ENCODE measurements at regions not wholly inside any gene's neighbourhood (a gene's known extent, or its start where the extent isn't known, plus 50 kb on each side); places are given as distances from the start of the nearest gene placed in this dataset.

- H3K4me3 ChIP-seq (ENCODE audit: low read depth in 1 of 2, low read length in 1 of 2): no peak overlapping the region
- no peak for TF ChIP-seq CTCF (IDR thresholded peaks at IDR 0.05)
- no peaks in the 10 kb centered on the region for H3K4me1 ChIP-seq (ENCODE audit: control insufficient read depth in 1 of 2, insufficient read depth in 1 of 2, low read depth in 1 of 2, low read length in 1 of 2)
- no peaks in the 10 kb centered on the region for H3K27me3 ChIP-seq
- no peak overlapping the region for H3K27ac ChIP-seq
- H3K36me3 ChIP-seq: no peaks in the 10 kb centered on the region
- H3K9me3 ChIP-seq: no peaks in the 10 kb centered on the region
Observed at GRCh38 chr18:45252474-45252873, 362.8 kb upstream of the SLC14A2 start.

DNA sequence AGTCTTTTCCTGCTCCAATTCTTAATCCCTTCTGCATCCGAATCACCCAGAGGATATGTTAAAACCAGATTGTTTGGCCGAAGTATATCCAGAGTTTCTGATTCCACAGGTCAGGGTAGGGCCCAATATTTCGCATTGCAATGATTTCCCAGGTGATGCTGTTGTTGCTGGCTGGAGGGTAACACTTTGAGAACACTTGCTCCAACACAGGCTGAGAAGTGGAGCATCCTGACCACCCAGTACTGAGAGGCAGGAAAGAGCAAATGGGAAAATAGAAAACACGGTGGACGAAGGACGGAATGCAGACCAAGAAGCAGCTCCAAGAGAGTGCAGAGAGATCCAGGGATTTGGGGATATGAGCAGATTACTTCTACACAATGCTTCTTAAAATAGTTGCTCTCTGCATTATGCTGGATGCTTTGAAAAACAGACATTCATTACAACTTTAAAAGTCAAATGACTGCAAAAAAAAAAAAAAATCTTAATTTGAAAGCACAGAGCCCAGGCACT, 362.2 kb upstream of the SLC14A2 start:
- no peak for TF ChIP-seq CTCF (IDR thresholded peaks at IDR 0.05)
- no peak overlapping the region for H3K4me3 ChIP-seq (ENCODE audit: low read depth in 1 of 2, low read length in 1 of 2)
- H3K27ac ChIP-seq: no peak overlapping the region
- no peaks in the 10 kb centered on the region for H3K27me3 ChIP-seq
- H3K4me1 ChIP-seq (ENCODE audit: control insufficient read depth in 1 of 2, insufficient read depth in 1 of 2, low read depth in 1 of 2, low read length in 1 of 2): no peaks in the 10 kb centered on the region
- no peaks in the 10 kb centered on the region for H3K9me3 ChIP-seq
- H3K36me3 ChIP-seq: no peaks in the 10 kb centered on the region

- TF ChIP-seq CTCF (IDR thresholded peaks at IDR 0.05): no peak
- no peak overlapping the region for H3K27ac ChIP-seq
- H3K36me3 ChIP-seq: no peaks in the 10 kb centered on the region
- no peak overlapping the region for H3K4me3 ChIP-seq (ENCODE audit: low read depth in 1 of 2, low read length in 1 of 2)
- H3K4me1 ChIP-seq (ENCODE audit: control insufficient read depth in 1 of 2, insufficient read depth in 1 of 2, low read depth in 1 of 2, low read length in 1 of 2): no peaks in the 10 kb centered on the region
- H3K27me3 ChIP-seq: no peaks in the 10 kb centered on the region
- H3K9me3 ChIP-seq: no peaks in the 10 kb centered on the region
Observed at GRCh38 chr18:45253973-45254708, 361.1 kb upstream of the SLC14A2 start.

GRCh38 chr18:45254709-45255082, 360.6 kb upstream of the SLC14A2 start:
- no peak overlapping the region for H3K4me3 ChIP-seq (ENCODE audit: low read depth in 1 of 2, low read length in 1 of 2)
- no peaks in the 10 kb centered on the region for H3K4me1 ChIP-seq (ENCODE audit: control insufficient read depth in 1 of 2, insufficient read depth in 1 of 2, low read depth in 1 of 2, low read length in 1 of 2)
- no peaks in the 10 kb centered on the region for H3K36me3 ChIP-seq
- H3K9me3 ChIP-seq: no peaks in the 10 kb centered on the region
- no peak for TF ChIP-seq CTCF (IDR thresholded peaks at IDR 0.05)
- H3K27ac ChIP-seq: no peak overlapping the region
- H3K27me3 ChIP-seq: no peaks in the 10 kb centered on the region

- H3K27me3 ChIP-seq: no peaks in the 10 kb centered on the region
- no peaks in the 10 kb centered on the region for H3K36me3 ChIP-seq
- no peaks in the 10 kb centered on the region for H3K9me3 ChIP-seq
- no peak overlapping the region for H3K27ac ChIP-seq
- no peak for TF ChIP-seq CTCF (IDR thresholded peaks at IDR 0.05)
- no peak overlapping the region for H3K4me3 ChIP-seq (ENCODE audit: low read depth in 1 of 2, low read length in 1 of 2)
- no peaks in the 10 kb centered on the region for H3K4me1 ChIP-seq (ENCODE audit: control insufficient read depth in 1 of 2, insufficient read depth in 1 of 2, low read depth in 1 of 2, low read length in 1 of 2)
Observed at GRCh38 chr18:45255197-45255890, 359.9 kb upstream of the SLC14A2 start.

All from neutrophil (primary cell).